GM21515 (cell line): ENCODE measurements at regions not wholly inside any gene's neighbourhood (a gene's known extent, or its start where the extent isn't known, plus 50 kb on each side); places are given as distances from the start of the nearest gene placed in this dataset.
"Not testable (repeated sequence)": the region's sequence is repeated elsewhere in the genome, so short reads cannot be mapped to it uniquely, and the experiment has no call there.

ENCODE experiments used
- ATAC-seq: cut with Tn5 transposase; IDR thresholded peaks from one replicate; pipeline ENCODE4 v1.9.1; 2021; ENCODE audit not compliant: unreplicated experiment

DNA sequence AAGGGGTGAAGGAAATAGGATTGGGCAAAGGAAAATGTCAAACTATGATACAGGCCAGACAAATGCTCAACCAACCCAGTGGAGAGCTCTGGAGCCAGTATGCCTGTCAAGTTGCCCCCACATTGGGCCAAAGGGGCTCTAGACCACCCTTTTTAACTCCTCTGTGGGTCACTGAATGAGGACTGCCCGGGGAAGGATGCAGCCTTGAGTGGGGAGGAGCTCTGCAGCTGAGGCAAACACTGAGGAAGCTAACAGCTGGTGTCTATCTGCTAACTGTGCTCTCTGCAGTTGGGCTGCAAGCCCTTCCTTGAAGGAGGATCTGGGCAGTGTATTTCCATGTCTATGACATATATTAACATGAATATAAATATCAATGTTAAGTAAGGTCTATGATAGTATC lies 98.4 kb upstream of the PRSS16 start:
- no peak for ATAC-seq

DNA sequence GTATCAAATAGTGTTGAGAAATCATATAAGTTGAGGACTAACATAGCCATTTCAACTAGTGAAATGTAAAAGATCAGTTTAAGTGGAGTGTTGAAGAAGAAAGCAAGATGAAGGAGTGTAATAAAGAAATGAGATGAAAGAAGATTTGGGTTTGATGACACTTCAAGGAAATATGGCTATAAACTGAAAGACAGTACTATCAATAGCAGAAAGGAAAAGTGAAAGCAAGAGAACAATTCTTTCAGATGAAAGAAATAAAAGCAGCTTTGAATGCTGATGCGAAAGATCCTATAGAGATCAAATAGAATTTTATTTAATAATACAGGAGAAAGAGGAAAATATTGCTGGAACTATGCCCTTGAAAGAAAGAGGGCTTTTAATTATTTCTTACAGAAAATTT lies 92.8 kb upstream of the PRSS16 start:
- ATAC-seq: no peak

DNA sequence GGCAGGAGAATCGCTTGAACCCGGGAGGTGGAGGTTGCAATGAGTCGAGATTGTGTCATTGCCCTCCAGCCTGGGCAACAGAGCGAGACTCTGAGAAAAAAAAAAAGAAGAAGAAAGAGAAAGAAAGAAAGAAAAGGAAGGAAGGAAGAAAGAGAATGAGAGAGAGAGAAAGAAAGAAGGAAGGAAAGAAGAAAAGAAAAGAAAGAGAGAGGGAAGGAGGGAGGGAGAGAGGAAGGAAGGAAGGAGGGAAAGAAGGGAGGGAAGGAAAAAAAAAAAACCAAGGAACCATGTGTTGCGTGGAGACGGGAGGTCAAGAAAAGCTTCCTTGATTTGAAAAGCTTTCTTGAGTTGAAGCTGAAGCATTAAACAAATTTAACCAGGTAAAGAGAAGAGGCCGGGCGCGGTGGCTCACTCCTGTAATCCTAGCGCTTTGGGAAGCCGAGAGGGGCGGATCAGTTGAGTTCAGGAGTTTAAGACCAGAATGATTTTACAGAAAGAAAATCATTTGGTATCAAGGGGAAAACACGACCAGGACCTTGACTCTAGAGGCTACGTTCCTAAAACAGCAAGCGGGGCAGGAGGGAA lies 90.5 kb upstream of the PRSS16 start:
- ATAC-seq: no peak

DNA sequence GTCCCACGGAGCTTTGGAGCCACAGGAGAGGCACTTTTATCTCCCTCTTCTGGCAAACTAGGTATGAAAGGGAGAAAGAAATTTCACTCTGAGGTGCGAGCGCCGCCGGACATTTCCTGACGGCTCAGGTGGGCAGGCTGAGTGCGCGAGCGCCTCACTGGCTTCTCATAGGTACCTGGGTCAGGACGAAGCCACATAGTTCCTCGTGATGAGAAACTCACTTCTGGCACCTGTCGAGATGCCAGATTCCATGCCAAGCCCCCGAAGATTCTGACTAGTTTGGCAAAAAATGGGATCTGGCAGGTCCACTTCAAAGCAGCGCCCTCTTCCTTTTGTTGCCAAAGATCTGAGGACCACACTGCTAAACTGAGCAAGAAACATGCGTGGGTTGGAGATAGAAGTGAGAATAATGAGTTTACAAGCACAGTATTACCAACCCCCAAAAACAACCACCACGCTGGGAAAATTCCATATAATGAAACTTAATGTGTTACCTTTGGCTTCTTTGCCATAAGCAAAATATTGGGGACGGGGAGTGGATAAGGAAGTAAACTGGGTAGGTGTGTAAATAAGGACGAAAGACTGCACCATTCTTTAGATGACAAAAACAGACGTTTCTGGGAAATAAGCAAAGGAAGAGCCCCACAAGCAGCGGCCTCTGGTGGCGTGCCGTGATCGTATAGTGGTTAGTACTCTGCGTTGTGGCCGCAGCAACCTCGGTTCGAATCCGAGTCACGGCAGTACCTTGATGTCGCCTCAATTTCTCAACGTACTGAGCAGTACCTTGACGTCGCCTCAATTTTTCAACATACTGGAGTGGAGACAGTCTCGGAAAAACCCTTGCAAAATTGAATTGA lies 89.8 kb upstream of the PRSS16 start:
- peak; percentile 49 for ATAC-seq

DNA sequence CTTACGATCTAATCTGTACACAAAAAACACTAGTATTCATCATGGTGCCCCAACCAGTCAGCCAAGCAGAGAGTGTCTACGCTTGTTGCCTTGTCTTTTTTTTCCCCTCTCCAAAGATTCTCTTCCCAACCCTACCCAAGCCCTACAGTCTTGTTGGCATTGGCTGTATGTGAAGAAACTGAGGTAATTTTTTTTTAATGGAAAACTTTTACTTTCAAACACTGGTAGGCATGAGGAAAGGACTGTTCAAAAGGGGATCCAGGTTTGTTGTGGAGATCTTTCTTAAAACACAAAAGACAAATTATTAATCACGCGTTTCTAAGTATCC lies 89.2 kb upstream of the PRSS16 start:
- no peak for ATAC-seq

DNA sequence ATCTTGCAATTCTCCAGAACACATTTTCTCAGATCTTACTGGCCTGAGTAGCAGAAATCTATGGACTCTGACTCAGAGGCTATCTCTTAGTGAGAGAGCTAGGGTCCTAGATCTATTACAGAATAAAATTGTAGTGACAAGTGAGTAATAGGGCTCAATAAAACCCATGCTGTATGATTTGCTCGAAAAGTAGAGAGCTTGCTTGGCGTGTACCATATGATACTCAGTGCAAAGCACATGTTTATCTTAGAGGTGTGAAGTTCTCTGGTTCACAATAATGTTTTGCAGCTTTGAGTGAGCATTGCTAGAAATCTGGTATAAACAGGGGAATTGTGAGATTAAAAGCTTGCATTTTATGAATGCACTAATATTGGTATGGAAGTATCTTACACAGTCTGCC lies 87.8 kb upstream of the PRSS16 start:
- ATAC-seq: no peak

DNA sequence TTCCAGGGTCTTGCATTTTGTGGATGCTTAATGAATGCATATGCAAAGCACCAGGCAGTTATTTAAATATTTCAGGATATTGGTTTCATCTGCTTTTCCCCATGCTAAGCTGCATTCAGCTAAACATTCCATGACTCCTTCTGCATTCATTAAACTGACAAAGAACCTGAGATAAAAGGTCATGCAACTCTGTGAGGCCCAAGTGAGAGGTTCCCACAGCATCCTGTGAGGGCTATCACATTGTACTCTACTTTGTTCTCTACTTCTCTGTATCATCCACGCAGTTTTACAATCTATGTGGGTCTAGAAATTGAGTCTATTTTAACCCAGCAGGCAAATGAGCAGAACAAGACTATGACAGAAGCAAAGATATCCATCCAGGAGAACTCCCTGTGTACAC lies 86.4 kb upstream of the PRSS16 start:
- ATAC-seq: no peak

DNA sequence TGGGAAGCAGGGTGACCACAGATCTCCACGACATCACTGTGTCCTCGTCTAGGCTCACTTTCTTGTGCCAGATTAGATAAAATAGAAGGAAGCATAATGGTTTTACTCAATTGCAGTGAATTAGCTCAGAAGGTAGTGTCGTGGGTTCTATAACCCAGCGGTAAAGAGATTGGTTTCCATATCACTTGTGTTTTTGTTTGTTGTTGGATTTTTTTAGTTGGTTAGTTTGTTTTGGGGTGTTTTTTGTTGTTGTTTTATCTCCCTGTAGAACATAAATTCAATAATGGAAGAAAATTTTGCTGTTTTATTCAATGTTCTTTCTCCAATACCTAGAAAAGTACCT lies 85.9 kb upstream of the PRSS16 start:
- no peak for ATAC-seq

DNA sequence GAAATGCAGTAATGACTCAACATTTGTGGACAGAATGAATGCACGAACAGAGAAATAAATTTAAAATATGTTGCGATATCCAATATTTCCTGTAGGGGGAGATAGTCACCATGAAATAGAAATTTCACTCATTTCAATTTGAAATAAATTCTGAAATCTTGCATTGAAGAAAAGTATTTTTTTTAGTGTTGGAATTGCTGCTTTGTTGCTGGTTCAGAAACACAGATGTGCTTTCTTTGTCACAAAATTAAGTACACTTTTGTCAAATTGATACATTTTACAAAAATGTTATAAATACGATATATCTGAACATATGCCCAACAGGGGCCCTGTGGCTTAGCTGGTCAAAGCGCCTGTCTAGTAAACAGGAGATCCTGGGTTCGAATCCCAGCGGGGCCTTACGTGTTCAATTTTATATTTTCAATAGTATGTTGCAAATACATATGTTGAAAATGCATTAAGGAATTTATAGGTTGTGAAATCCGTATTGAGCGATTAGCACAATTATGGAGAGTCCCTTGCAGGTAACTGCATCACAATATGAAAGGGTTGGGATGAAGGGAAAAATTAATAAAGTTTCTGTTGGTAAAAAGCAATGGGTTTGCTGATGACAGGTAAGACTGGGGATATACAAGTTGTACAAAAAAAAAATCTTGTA lies 85.4 kb upstream of the PRSS16 start:
- no peak for ATAC-seq

DNA sequence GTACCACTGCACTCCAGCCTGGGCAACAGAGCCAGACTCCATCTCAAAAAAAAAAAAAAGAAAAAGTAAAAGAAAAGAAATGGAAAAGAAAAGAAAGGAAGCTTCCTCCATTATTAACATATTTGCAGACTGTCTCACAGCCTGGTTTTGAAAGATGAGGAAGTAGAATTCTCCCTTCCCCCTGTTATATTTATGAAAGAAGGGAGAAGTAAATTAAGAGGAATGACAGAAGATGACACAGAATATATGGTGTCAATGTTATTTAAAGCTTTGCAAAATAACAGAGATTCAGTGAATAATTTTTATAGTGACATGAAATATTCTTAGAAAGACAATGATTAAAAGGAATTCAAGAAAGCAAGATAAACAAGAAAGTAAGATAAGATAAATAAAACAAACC lies 83.7 kb upstream of the PRSS16 start:
- ATAC-seq: no peak

DNA sequence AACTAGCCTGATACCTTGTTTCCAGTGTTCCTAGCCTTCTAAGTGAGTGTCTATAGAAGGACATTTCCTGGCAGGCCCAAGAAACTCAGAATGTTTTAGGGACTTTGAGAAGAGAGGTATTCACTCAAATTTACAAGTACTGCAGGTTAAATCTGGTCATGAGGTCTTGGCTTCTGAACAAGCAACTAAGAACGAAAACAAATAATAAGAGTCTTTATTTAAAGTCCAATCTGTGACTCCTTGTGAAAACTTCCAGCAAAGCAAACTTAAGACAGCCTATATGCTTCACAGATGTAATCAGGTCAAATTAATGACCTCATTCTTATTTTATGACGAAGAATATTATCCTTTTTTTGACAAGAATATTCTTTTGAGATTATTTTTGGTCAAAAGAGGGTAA lies 79.4 kb upstream of the PRSS16 start:
- ATAC-seq: no peak

DNA sequence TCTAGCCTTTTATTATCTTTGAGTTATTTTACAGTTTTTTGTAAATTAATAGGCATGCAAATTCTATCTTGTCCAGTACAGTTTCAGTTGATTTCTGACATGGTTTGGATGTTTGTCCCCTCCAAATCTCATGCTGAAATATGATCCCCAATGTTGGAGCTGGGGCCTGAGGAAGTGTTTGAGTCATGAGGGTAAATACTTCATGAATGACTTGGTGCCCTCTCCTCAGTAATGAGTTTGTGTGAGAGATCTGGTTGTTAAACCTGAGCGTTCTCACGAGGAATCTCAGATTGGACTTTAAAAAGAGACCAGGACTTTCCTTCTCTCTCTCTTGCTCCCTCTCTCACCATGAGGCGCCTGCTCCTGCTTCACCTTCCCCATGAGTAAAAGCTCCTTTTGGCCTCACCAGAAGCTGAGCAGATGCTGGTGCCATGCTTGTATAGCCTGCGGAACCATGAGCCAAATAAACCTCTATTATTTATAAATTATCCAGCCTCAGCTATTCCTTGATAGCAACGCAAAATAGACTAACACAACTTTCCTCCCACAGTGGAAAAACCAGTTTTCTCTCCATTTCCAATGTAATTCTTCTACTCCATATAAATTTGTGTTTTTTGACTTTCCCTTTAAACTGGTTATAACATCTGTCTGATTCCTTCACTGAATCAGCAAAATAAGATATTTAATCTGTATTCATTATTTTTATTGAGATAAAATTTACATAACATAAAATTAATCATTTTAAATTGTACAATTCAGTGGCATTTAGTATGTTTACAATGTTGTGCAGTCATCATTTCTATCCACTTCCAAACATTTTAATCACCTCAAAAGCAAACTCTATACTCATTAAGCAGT lies 78.7 kb upstream of the PRSS16 start:
- ATAC-seq: no peak

DNA sequence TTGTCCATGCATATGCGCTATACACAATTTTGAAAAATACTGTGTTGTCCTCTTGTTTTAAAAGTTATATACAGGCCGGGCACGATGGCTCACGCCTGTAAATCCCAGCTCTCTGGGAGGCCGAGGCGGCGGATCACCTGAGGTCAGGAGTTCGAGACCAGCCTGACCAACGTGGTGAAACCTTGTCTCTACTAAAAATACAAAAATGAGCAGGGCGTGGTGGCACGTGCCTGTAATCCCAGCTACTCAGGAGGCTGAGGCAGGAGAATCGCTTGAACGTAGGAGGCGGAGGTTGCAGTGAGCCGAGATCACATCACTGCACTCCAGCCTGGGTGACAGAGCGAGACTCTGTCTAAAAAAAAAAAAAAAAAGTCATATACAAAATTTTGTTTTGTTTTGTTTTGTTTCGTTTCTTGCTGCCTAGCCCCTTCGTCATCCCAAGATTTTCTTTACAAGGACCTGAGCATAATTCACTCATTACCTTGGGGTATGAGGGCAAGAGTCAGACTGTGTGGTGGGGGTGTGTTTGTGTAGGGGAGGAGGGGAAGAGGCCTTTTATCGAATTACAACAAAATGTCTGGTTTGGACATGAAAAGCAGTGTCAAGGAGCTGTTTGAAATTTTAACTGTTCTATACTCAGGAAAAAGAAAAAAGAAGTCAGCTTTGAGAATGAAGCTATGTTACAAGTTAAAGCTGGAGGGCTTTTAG lies 74.8 kb upstream of the PRSS16 start:
- not testable (repeated sequence) for ATAC-seq

DNA sequence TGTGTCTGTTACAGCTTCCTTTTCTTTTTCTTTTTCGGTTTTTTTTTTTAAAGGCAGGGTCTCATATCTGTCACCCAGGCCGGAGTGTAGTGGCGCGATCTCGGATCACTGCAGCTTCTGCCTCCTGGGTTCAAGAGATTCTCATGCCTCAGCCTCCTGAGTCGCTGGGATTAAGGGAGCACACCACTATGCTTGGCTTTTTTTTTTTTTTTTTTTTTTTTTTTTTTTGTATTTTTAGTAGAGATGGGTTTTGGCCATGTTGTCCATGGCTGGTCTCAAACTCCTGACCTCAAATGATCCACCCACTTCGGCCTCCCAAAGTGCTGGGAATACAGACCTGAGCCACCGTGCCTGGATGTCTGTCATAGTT lies 74.3 kb upstream of the PRSS16 start:
- not testable (repeated sequence) for ATAC-seq

DNA sequence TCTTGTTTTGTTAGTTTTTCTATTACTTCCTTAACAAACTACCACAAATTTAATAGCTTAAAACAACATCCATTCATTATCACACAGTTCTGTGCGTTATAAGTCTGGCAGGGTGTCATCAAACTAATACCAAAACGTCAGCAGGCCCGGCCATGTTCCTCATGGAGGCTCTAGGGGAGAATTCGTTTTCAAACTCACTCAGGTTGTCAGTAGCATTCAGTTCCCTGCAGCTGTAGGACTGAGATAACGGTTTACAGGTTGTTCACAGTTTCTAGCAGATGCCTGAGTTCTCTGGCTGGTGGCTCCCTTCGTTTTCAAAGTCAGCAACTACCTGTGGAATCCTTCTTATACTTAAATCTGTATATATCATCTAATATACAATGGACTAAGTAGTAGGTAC lies 72.5 kb upstream of the PRSS16 start:
- ATAC-seq: no peak

DNA sequence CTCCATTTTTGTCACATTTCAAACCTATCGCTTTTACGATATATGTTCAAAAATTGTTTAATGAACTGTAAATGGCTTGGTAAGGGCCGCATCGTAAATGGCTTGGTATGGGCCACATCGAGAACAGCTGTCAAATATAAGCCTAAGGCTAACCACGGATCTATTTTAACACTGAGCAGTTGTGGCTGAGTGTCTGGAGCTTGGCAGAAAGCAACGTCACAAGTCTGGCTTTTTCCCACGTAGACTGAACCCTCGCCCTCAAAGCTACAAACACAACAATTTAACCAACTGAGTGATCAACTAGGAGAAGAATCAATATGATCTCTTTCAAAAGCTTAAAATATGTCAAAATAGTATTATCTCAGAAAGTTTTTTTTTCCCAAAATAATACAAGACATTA lies 71.4 kb upstream of the PRSS16 start:
- no peak for ATAC-seq

DNA sequence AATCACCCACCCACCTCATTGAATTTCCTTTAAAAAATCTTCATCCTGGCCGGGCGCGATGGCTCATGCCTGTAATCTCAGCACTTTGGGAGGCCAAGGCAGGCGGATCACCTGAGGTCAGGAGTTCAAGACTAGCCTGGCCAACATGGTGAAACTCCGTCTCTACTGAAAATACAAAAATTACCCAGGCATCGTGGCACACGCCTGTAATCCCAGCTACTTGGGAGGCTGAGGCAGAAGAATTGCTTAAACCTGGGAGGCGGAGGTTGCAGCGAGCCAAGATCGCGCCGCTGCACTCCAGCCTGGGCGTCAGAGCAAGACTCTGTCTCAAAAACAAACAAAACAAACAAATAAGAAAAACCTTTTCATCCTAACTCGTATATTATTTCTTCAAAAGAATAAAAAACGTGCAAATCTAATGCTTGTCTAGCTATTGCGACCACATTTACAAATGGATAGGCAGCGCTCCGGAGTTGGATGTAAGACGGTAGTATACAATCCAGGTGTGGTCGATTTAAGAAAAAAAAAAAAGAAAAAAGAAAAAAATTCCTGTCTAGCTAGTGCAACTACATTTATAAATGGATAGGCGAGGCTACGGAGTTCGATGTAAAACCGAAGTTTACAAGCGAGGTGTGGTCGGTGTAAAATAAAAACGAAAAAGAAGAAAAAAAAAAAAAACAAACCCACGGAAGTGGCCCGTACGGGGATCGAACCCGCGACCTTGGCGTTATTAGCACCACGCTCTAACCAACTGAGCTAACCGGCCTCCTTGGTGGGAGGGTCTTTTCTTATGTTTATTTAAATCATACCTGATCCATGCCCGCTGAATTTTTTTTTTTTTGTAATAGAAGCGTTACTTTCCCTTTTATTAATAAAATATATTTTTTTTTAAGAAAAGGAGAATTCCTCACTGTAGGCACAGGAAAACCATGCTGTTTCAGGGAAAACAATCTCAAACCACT lies 70.7 kb upstream of the PRSS16 start:
- no peak for ATAC-seq

DNA sequence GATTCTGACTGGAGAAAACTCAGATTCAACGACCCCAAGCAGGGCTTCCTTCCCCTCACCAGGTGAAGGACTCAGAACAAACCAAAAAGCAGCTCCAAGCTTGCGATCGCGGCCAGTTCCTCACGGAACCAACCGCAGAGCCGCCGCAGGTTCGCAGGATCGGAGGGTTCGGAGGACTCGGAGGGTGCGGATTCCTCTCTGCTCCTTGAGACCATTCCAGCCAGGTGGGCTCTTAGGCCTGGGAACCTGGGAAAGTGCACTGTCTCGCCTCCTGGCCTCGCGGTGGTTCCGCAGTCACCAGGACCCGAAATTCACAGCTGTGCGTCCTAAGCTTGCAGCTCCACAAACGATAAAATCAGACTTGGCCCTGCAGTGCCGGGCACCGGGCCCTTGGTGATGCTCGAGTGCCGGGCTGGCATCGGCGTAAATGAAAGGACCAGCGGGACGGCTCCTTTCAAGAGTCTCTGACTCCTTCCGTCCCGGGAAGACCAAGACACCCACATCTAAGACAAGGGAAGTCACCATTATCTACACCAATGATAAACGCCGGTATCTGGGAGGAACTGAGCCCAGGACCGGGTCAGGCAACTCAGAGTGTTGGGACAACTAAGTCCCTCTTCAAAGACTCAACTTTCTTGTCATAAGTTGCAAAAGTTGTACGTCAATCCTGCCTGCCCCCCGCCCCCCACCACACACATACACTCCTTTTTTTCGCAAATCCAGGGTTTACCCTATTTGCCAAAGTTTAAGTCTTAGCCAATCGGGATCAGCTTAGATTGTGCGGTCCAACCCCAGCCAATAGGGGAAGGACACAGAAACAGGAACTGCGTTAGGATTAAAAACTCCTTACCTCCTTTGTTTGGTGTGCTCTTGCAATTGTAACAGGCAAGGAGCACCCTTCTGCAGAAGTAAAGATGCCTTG lies 69.8 kb upstream of the PRSS16 start:
- ATAC-seq: peak; percentile 65

DNA sequence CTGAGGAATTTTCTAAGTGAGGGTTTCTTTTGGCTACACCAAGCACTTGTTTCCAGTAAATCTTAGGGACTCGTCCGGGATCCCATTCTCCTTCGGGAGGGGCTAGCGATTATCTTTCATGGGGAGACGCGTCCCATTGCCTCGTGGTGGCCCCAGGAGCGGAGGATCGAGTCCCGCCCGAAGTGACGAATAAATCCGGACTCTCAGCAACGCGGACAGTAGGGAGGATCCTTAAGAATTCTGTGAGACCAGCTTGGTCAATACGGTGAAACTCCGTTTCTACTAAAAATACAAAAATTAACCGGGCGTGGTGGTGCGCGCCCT lies 69.1 kb upstream of the PRSS16 start:
- ATAC-seq: peak; percentile 7
